Peyer's patch (tissue), 4 donors: ENCODE measurements at regions not wholly inside any gene's neighbourhood (a gene's known extent, or its start where the extent isn't known, plus 50 kb on each side); places are given as distances from the start of the nearest gene placed in this dataset.

Experiments used
- POLR2A ChIP-seq, 2 donors: fragments of 450-650 bp; IDR thresholded peaks; one replicate each; pipeline ENCODE4 v1.5.1; 2017; ENCODE audit warnings: antibody characterized with exemption in 2 of 2, mild to moderate bottlenecking in 2 of 2, moderate library complexity in 2 of 2
- TF ChIP-seq, protein P1 (sequence below), 6 experiments: fragments of 450-650 bp in 4 of 6; fragments of 200-600 bp in 2 of 6; sonication (generic) in 1 of 6; IDR thresholded peaks; one replicate each; pipeline ENCODE4 v1.5.1; 2017 to 2019; ENCODE audit warnings: antibody characterized with exemption in 6 of 6, mild to moderate bottlenecking in 3 of 6, moderate library complexity in 1 of 6

- no peak for TF ChIP-seq POLR2A (IDR thresholded peaks at IDR 0.05)
- TF ChIP-seq, protein P1, sequence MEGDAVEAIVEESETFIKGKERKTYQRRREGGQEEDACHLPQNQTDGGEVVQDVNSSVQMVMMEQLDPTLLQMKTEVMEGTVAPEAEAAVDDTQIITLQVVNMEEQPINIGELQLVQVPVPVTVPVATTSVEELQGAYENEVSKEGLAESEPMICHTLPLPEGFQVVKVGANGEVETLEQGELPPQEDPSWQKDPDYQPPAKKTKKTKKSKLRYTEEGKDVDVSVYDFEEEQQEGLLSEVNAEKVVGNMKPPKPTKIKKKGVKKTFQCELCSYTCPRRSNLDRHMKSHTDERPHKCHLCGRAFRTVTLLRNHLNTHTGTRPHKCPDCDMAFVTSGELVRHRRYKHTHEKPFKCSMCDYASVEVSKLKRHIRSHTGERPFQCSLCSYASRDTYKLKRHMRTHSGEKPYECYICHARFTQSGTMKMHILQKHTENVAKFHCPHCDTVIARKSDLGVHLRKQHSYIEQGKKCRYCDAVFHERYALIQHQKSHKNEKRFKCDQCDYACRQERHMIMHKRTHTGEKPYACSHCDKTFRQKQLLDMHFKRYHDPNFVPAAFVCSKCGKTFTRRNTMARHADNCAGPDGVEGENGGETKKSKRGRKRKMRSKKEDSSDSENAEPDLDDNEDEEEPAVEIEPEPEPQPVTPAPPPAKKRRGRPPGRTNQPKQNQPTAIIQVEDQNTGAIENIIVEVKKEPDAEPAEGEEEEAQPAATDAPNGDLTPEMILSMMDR (IDR thresholded peaks at IDR 0.05) = no peak
Measured at GRCh38 chrX:6383488-6383887, 151.4 kb downstream of the VCX3A start.
